ENCODE measurements at regions not wholly inside any gene's neighbourhood (a gene's known extent, or its start where the extent isn't known, plus 50 kb on each side); places are given as distances from the start of the nearest gene placed in this dataset.

DNA sequence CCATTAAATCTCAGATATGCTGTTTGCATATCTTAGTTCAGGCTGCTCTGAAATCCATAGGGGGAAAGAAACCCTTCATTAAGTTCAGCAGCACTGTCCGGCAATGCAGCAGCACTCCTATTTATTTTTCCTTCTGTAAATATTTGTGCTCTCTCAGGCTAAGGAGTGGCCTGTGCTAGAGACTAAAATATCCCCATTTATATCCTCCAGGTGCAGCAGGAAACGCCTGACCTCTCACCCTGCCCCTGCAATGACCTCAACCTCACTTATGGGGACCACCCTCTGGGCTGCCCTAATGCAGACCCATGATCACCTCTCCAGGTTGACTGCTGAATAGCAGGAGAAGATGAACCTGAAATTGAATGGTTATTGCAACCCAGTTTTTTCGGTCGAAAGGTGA lies 165.0 kb upstream of the ELAC2 start:
- TF ChIP-seq, protein P1, sequence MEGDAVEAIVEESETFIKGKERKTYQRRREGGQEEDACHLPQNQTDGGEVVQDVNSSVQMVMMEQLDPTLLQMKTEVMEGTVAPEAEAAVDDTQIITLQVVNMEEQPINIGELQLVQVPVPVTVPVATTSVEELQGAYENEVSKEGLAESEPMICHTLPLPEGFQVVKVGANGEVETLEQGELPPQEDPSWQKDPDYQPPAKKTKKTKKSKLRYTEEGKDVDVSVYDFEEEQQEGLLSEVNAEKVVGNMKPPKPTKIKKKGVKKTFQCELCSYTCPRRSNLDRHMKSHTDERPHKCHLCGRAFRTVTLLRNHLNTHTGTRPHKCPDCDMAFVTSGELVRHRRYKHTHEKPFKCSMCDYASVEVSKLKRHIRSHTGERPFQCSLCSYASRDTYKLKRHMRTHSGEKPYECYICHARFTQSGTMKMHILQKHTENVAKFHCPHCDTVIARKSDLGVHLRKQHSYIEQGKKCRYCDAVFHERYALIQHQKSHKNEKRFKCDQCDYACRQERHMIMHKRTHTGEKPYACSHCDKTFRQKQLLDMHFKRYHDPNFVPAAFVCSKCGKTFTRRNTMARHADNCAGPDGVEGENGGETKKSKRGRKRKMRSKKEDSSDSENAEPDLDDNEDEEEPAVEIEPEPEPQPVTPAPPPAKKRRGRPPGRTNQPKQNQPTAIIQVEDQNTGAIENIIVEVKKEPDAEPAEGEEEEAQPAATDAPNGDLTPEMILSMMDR (tag by site-specific recombination; IDR thresholded peaks at IDR 0.05): no peak
- TF ChIP-seq ZNF423 (tag by site-specific recombination; IDR thresholded peaks at IDR 0.05) (no peak), ZNF404 (tag by site-specific recombination; IDR thresholded peaks at IDR 0.05) (no peak), ZFP3 (tag by site-specific recombination; IDR thresholded peaks at IDR 0.05; ENCODE audit: low read depth) (no peak), ZNF324 (tag by site-specific recombination; IDR thresholded peaks at IDR 0.05) (no peak), ZNF768 (tag by site-specific recombination; IDR thresholded peaks at IDR 0.05) (no peak), ZNF560 (tag by site-specific recombination; IDR thresholded peaks at IDR 0.05; ENCODE audit: borderline replicate concordance) (no peak), ZNF133 (tag by site-specific recombination; IDR thresholded peaks at IDR 0.05) (no peak), ZNF211 (tag by site-specific recombination; IDR thresholded peaks at IDR 0.05; ENCODE audit: low read depth) (no peak), ZNF580 (tag by site-specific recombination; IDR thresholded peaks at IDR 0.05) (no peak), ZNF654 (tag by site-specific recombination; IDR thresholded peaks at IDR 0.05; ENCODE audit: low read depth) (no peak)
- TF ChIP-seq, protein P2, sequence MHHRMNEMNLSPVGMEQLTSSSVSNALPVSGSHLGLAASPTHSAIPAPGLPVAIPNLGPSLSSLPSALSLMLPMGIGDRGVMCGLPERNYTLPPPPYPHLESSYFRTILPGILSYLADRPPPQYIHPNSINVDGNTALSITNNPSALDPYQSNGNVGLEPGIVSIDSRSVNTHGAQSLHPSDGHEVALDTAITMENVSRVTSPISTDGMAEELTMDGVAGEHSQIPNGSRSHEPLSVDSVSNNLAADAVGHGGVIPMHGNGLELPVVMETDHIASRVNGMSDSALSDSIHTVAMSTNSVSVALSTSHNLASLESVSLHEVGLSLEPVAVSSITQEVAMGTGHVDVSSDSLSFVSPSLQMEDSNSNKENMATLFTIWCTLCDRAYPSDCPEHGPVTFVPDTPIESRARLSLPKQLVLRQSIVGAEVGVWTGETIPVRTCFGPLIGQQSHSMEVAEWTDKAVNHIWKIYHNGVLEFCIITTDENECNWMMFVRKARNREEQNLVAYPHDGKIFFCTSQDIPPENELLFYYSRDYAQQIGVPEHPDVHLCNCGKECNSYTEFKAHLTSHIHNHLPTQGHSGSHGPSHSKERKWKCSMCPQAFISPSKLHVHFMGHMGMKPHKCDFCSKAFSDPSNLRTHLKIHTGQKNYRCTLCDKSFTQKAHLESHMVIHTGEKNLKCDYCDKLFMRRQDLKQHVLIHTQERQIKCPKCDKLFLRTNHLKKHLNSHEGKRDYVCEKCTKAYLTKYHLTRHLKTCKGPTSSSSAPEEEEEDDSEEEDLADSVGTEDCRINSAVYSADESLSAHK (tag by site-specific recombination; IDR thresholded peaks at IDR 0.05): no peak
- TF ChIP-seq, protein P3, sequence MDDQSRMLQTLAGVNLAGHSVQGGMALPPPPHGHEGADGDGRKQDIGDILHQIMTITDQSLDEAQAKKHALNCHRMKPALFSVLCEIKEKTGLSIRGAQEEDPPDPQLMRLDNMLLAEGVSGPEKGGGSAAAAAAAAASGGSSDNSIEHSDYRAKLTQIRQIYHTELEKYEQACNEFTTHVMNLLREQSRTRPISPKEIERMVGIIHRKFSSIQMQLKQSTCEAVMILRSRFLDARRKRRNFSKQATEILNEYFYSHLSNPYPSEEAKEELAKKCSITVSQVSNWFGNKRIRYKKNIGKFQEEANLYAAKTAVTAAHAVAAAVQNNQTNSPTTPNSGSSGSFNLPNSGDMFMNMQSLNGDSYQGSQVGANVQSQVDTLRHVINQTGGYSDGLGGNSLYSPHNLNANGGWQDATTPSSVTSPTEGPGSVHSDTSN (CRISPR knock-in tag; IDR thresholded peaks at IDR 0.05): no peak
